Suprapubic skin (tissue), 4 donors: ENCODE measurements at regions not wholly inside any gene's neighbourhood (a gene's known extent, or its start where the extent isn't known, plus 50 kb on each side); places are given as distances from the start of the nearest gene placed in this dataset.

Source experiments
- DNase-seq, 2 donors: peaks; one replicate each; pipeline ENCODE4 v3.0.0-alpha.2; 2019; ENCODE audit warnings: low spot score in 2 of 2
- H3K27ac ChIP-seq: fragments of 200-600 bp; sonication (generic); one replicate; pipeline ENCODE4 v1.5.1; 2019
- H3K27me3 ChIP-seq: fragments of 200-600 bp; sonication (generic); one replicate; pipeline ENCODE4 v1.5.1; 2019
- H3K36me3 ChIP-seq: fragments of 200-600 bp; sonication (generic); one replicate; pipeline ENCODE4 v1.5.1; 2019
- H3K4me1 ChIP-seq: fragments of 200-600 bp; sonication (generic); one replicate; pipeline ENCODE4 v1.5.1; 2019
- H3K4me3 ChIP-seq: fragments of 200-600 bp; sonication (generic); one replicate; pipeline ENCODE4 v1.5.1; 2019; ENCODE audit warnings: mild to moderate bottlenecking
- H3K9me3 ChIP-seq: fragments of 200-600 bp; sonication (generic); one replicate; pipeline ENCODE4 v1.5.1; 2019
- EP300 ChIP-seq: sonication (generic); formaldehyde crosslinking; IDR thresholded peaks from one replicate; pipeline ENCODE4 v1.6.1; 2017; ENCODE audit warnings: antibody characterized with exemption
- POLR2A ChIP-seq, 2 donors: fragments of 450-650 bp; IDR thresholded peaks; one replicate each; pipeline ENCODE4 v1.6.1; 2017; ENCODE audit warnings: antibody characterized with exemption in 2 of 2, mild to moderate bottlenecking in 2 of 2, moderate library complexity in 2 of 2
- POLR2AphosphoS5 ChIP-seq, 3 donors: sonication (generic); formaldehyde crosslinking; IDR thresholded peaks; one replicate each; pipeline ENCODE4 v1.6.1; 2017; ENCODE audit warnings: antibody characterized with exemption in 3 of 3
- WGBS: methylation state at CpG from one replicate; pipeline ENCODE4 v1.1.5; 2018; 5-methylcytosine and 5-hydroxymethylcytosine counted together
- TF ChIP-seq, protein P1 (sequence below), 2 donors: fragments of 200-600 bp in 1 of 2; fragments of 450-650 bp in 1 of 2; sonication (generic) in 1 of 2; IDR thresholded peaks; one replicate each; pipeline ENCODE4 v1.5.1; 2016 to 2019; ENCODE audit warnings: antibody characterized with exemption in 2 of 2, mild to moderate bottlenecking in 1 of 2, moderate library complexity in 1 of 2

DNA sequence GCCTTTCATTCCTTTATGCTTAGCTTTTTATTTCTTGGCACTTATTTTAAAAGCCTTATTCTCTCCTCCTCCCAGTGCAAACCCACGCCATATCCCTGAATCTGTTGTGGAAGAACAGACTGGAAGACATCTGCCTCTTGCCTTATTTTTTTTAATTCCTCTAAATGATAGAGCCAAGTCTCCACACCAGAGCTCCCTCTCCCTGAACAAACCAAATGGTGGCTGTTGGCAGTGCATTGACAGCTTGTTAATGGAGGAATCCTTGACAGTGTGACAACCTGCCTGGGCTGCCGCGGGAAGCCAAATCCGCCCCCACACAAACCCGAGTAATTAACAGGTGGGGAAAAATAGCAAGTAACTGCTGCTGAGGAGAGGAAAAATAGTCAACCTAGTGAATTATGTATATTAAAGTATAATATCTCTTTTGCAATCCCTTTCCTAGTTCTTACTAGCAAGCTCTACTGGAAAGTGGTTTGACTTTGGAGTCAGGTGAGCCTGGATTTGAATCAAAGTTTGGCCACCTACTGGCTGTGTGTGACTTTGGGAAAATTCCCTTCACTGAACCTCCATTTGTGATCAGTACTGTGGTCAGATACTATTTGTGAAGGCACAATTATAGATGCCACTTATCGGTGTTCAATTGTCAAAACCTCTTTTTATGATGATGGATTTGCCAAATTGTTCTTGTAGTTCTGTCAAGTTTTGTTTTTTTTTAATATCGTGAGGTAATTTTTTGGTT is 589.6 kb downstream of the PDCD6IP start:
- Histone ChIP-seq H3K36me3 (no peaks in the 10 kb centered on the region), H3K27ac (no peak overlapping the region), H3K4me3 (no peak overlapping the region), H3K9me3 (peaks cover 2% of the 10 kb centered on the region), H3K27me3 (no peaks in the 10 kb centered on the region), H3K4me1 (no peaks in the 10 kb centered on the region)
- no peak for TF ChIP-seq POLR2AphosphoS5 (IDR thresholded peaks at IDR 0.05)
- TF ChIP-seq, protein P1, sequence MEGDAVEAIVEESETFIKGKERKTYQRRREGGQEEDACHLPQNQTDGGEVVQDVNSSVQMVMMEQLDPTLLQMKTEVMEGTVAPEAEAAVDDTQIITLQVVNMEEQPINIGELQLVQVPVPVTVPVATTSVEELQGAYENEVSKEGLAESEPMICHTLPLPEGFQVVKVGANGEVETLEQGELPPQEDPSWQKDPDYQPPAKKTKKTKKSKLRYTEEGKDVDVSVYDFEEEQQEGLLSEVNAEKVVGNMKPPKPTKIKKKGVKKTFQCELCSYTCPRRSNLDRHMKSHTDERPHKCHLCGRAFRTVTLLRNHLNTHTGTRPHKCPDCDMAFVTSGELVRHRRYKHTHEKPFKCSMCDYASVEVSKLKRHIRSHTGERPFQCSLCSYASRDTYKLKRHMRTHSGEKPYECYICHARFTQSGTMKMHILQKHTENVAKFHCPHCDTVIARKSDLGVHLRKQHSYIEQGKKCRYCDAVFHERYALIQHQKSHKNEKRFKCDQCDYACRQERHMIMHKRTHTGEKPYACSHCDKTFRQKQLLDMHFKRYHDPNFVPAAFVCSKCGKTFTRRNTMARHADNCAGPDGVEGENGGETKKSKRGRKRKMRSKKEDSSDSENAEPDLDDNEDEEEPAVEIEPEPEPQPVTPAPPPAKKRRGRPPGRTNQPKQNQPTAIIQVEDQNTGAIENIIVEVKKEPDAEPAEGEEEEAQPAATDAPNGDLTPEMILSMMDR (IDR thresholded peaks at IDR 0.05): no peak
- no peak for TF ChIP-seq POLR2A (IDR thresholded peaks at IDR 0.05)
- TF ChIP-seq EP300: no peak
- 42% methylated on average over 7 of the region's 7 CpGs for WGBS
- no peak for DNase-seq

DNA sequence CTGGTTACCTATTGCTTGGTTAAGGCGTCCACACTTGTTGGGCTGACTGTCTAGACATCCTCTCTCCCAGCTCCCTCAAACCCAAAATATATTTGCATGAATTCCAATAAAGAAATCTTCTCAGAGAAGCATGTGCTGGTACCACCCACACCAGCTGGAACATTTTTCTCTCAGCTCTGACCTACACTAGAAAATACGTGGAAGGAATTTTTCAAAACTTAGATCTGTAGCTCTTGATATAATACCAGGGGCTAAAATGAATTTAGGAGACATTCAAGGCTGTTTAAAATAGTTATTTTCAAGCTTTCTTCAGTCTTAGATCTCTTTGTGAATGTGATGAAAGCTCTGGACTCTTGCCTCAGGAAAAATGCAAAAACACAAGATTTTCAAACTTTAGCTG is 590.4 kb downstream of the PDCD6IP start:
- 57% methylated on average over 2 of the region's 2 CpGs for WGBS
- Histone ChIP-seq H3K27me3 (no peaks in the 10 kb centered on the region), H3K27ac (no peak overlapping the region), H3K4me3 (no peak overlapping the region), H3K36me3 (no peaks in the 10 kb centered on the region), H3K9me3 (peaks cover 3% of the 10 kb centered on the region), H3K4me1 (no peaks in the 10 kb centered on the region)
- TF ChIP-seq, protein P1 (IDR thresholded peaks at IDR 0.05): no peak
- TF ChIP-seq POLR2A (IDR thresholded peaks at IDR 0.05) (no peak), POLR2AphosphoS5 (IDR thresholded peaks at IDR 0.05) (no peak), EP300 (no peak)
- no peak for DNase-seq

DNA sequence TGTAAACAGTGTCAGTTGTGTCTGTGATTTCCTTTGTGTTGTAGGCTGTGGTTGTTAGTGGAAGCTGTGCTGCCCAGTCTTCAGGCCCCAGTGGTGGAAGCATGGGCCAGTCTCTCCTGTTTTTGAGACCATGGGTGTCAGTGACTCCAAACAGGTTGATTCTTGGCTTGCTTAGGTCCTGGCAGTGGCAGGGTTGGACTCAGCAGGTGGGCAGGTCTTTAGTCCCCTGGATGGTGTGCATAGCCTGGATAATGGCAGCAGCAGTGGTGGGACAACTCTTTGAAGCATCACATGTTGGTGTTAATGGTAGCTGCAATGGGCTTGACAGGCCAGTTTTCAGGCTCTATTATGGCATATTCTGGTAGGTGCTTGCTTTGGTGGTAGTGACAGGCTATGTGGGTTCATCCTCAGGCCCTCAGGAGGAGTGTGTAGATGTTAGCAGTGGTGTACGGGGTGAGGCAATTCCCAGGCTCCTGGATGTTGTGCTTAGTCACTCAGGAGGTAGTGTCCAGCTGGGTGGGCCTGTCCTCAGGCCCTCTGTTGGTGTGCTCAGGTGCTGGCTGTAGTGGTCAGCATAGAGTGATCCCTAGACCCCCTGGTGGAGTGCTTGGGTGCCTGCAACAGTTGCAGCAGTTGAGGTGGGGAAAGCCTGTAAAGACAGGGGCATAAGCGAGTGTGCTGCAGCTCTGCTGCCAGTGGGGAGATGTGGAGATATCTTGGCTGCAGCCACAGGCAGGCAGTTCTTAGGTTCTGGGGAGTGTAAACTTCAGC is 596.7 kb downstream of the PDCD6IP start:
- WGBS: 80% methylated on average over 2 of the region's 2 CpGs
- H3K4me1 ChIP-seq: no peaks in the 10 kb centered on the region
- no peak for DNase-seq
- H3K4me3 ChIP-seq: no peak overlapping the region
- no peaks in the 10 kb centered on the region for H3K36me3 ChIP-seq
- H3K27me3 ChIP-seq: no peaks in the 10 kb centered on the region
- TF ChIP-seq POLR2A (IDR thresholded peaks at IDR 0.05) (no peak), EP300 (no peak), POLR2AphosphoS5 (IDR thresholded peaks at IDR 0.05) (no peak)
- TF ChIP-seq, protein P1 (IDR thresholded peaks at IDR 0.05): no peak
- H3K27ac ChIP-seq: no peak overlapping the region
- H3K9me3 ChIP-seq: peaks cover 3% of the 10 kb centered on the region

DNA sequence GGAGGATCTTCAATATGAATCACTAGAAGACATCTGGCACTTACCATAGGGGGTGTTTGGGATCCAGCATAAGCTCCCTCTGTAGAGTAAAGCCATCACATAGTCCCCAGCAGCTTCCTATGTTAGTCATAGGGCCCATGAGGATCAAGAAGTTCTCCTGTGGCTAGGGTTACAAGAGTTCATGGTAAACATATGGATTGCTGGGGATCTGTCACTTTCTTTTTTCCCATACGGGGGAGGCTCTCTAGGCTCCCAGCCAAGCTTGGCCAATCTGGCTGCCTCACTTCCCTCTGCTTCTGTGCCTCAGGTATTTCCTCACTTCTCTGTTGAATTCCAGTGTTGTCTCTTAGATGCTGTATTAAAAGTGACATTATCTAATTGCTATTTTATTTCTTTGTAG is 597.9 kb downstream of the PDCD6IP start:
- Histone ChIP-seq H3K27ac (no peak overlapping the region), H3K9me3 (peaks cover 3% of the 10 kb centered on the region), H3K36me3 (no peaks in the 10 kb centered on the region), H3K27me3 (no peaks in the 10 kb centered on the region), H3K4me3 (no peak overlapping the region), H3K4me1 (no peaks in the 10 kb centered on the region)
- WGBS: 56% methylated on average over 1 of the region's 1 CpG
- no peak for DNase-seq
- TF ChIP-seq POLR2A (IDR thresholded peaks at IDR 0.05) (no peak), EP300 (no peak), POLR2AphosphoS5 (IDR thresholded peaks at IDR 0.05) (no peak)
- TF ChIP-seq, protein P1 (IDR thresholded peaks at IDR 0.05): no peak

DNA sequence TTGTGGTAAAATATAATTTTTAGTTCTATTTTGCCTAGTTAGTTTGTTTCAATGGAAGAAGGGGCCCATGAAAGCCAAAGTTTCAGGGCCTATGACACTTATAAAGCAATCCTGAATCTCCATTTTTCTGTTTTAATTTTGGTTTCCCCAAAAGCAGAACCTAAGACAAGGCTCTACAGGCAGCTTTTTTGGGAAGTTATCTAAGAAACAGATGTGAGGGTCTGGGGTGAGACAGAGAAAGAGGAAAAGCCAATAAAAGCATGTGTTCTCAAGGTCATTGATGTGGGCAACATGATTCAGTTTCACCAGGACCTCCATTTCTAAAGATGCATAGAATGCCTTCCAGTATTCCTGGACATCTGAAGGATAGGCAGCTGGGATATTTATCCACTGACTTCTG is 598.5 kb downstream of the PDCD6IP start:
- no peak overlapping the region for H3K4me3 ChIP-seq
- H3K27ac ChIP-seq: no peak overlapping the region
- no peaks in the 10 kb centered on the region for H3K4me1 ChIP-seq
- no peaks in the 10 kb centered on the region for H3K27me3 ChIP-seq
- no peaks in the 10 kb centered on the region for H3K36me3 ChIP-seq
- no peak for DNase-seq
- H3K9me3 ChIP-seq: peaks cover 3% of the 10 kb centered on the region
- TF ChIP-seq, protein P1 (IDR thresholded peaks at IDR 0.05): no peak
- TF ChIP-seq POLR2A (IDR thresholded peaks at IDR 0.05) (no peak), POLR2AphosphoS5 (IDR thresholded peaks at IDR 0.05) (no peak), EP300 (no peak)
